Non-pigmented ciliary epithelial cell (primary cell): ENCODE measurements at regions not wholly inside any gene's neighbourhood (a gene's known extent, or its start where the extent isn't known, plus 50 kb on each side); places are given as distances from the start of the nearest gene placed in this dataset.

Experiments
- DNase-seq: peaks from one replicate; pipeline ENCODE4 v3.0.0-alpha.2; 2010; ENCODE audit warnings: low read depth

- DNase-seq = no peak
Observed at GRCh38 chr9:81259896-81260295, 429.5 kb downstream of the TLE1 start.

GRCh38 chr9:81256368-81256767 lies 433.0 kb downstream of the TLE1 start:
- DNase-seq = no peak

- DNase-seq = no peak
Observed at GRCh38 chr9:81250606-81251005, 438.7 kb downstream of the TLE1 start.

- no peak for DNase-seq
Observed at GRCh38 chr9:81250041-81250440, 439.3 kb downstream of the TLE1 start.

- DNase-seq = no peak
Observed at GRCh38 chr9:81245254-81245956, 443.9 kb downstream of the TLE1 start.

- DNase-seq = no peak
Observed at GRCh38 chr9:81244631-81245030, 444.7 kb downstream of the TLE1 start.

- no peak for DNase-seq
Observed at GRCh38 chr9:81242866-81243265, 446.5 kb downstream of the TLE1 start.

- DNase-seq = no peak
Observed at GRCh38 chr9:81239388-81239787, 450.0 kb downstream of the TLE1 start.

GRCh38 chr9:81237565-81238231 lies 451.6 kb downstream of the TLE1 start:
- no peak for DNase-seq

GRCh38 chr9:81234924-81235610 lies 454.3 kb downstream of the TLE1 start:
- DNase-seq = no peak

- DNase-seq = no peak
Observed at GRCh38 chr9:81231011-81231410, 458.3 kb downstream of the TLE1 start.

GRCh38 chr9:81227507-81228245 lies 461.7 kb downstream of the TLE1 start:
- DNase-seq = no peak

GRCh38 chr9:81225596-81225995 lies 463.8 kb downstream of the TLE1 start:
- DNase-seq = no peak

- DNase-seq = no peak
Observed at GRCh38 chr9:81224166-81225081, 464.9 kb downstream of the TLE1 start.

- no peak for DNase-seq
Observed at GRCh38 chr9:81214975-81215374, 474.4 kb downstream of the TLE1 start.

- no peak for DNase-seq
Observed at GRCh38 chr9:81213456-81213855, 475.9 kb downstream of the TLE1 start.

- DNase-seq = no peak
Observed at GRCh38 chr9:81211741-81212140, 477.6 kb downstream of the TLE1 start.

- no peak for DNase-seq
Observed at GRCh38 chr9:81207651-81208050, 481.7 kb downstream of the TLE1 start.

GRCh38 chr9:81202292-81202691 lies 487.1 kb downstream of the TLE1 start:
- no peak for DNase-seq

- no peak for DNase-seq
Observed at GRCh38 chr9:81195206-81195605, 494.1 kb downstream of the TLE1 start.
